Fibroblast of lung (primary cell): ENCODE measurements at regions not wholly inside any gene's neighbourhood (a gene's known extent, or its start where the extent isn't known, plus 50 kb on each side); places are given as distances from the start of the nearest gene placed in this dataset.

Experiments used
- DNase-seq, 2 donors: peaks; one replicate each; pipeline versions ENCODE4 v3.0.0 to v3.0.0-alpha.2; 2010; ENCODE audit warnings: low read depth in 2 of 2
- H2AFZ ChIP-seq: 2 replicates; pipeline ENCODE4 v1.5.1; 2012; ENCODE audit warnings: low read length, control low read depth, inconsistent platforms
- H3K27ac ChIP-seq: 2 replicates; pipeline ENCODE4 v1.5.1; 2011; ENCODE audit warnings: low read length, control low read depth; ENCODE audit not compliant: insufficient read depth
- H3K27me3 ChIP-seq: 2 replicates; pipeline ENCODE4 v1.5.1; 2011; ENCODE audit warnings: mild to moderate bottlenecking, low read length; ENCODE audit not compliant: control insufficient read depth, insufficient read depth
- H3K36me3 ChIP-seq: 2 replicates; pipeline ENCODE4 v1.5.1; 2011; ENCODE audit warnings: low read length; ENCODE audit not compliant: control insufficient read depth, insufficient read depth
- H3K4me1 ChIP-seq: 2 replicates; pipeline ENCODE4 v1.5.1; 2011; ENCODE audit warnings: low read length; ENCODE audit not compliant: control insufficient read depth, insufficient read depth; ENCODE audit errors: extremely low read depth
- H3K4me2 ChIP-seq: 2 replicates; pipeline ENCODE4 v1.5.1; 2011; ENCODE audit warnings: low read length, control low read depth; ENCODE audit not compliant: insufficient read depth; ENCODE audit errors: extremely low read depth
- H3K4me3 ChIP-seq, 4 experiments: fragments of 200-600 bp in 1 of 4; sonication (generic) in 1 of 4; replicated peaks in 1 of 4; 2 replicates each; pipeline ENCODE4 v1.5.1; 2011 to 2016; ENCODE audit warnings: low read length in 4 of 4, low read depth in 3 of 4, mild to moderate bottlenecking in 3 of 4, control low read depth in 2 of 4, inconsistent platforms in 1 of 4, mixed read lengths in 1 of 4; ENCODE audit not compliant: insufficient read depth in 1 of 4; ENCODE audit errors: control extremely low read depth in 1 of 4
- H3K79me2 ChIP-seq: 2 replicates; pipeline ENCODE4 v1.5.1; 2012; ENCODE audit warnings: mild to moderate bottlenecking, low read length, inconsistent platforms; ENCODE audit not compliant: control insufficient read depth, insufficient read depth
- H3K9ac ChIP-seq: 2 replicates; pipeline ENCODE4 v1.5.1; 2011; ENCODE audit warnings: mild to moderate bottlenecking, low read length, control low read depth; ENCODE audit not compliant: insufficient read depth
- H3K9me3 ChIP-seq: 2 replicates; pipeline ENCODE4 v1.5.1; 2012; ENCODE audit warnings: low read depth, low read length; ENCODE audit not compliant: control insufficient read depth, insufficient read depth
- H4K20me1 ChIP-seq: 2 replicates; pipeline ENCODE4 v1.5.1; 2011; ENCODE audit warnings: low read length; ENCODE audit not compliant: control insufficient read depth, insufficient read depth; ENCODE audit errors: extremely low read depth
- EZH2 ChIP-seq: IDR thresholded peaks from 2 replicates; pipeline ENCODE4 v1.5.1; 2012; ENCODE audit warnings: low read length, control low read depth, mild to moderate bottlenecking; ENCODE audit errors: missing control alignments
- TF ChIP-seq, protein P1 (sequence below), 2 donors: IDR thresholded peaks in 1 of 2; conservative IDR thresholded peaks in 1 of 2; 1 replicate in 1 of 2; 2 replicates in 1 of 2; pipeline ENCODE4 v1.5.1; 2011 to 2012; ENCODE audit warnings: low read length in 2 of 2, control low read depth in 1 of 2, inconsistent platforms in 1 of 2, low read depth in 1 of 2, mild to moderate bottlenecking in 1 of 2

DNA sequence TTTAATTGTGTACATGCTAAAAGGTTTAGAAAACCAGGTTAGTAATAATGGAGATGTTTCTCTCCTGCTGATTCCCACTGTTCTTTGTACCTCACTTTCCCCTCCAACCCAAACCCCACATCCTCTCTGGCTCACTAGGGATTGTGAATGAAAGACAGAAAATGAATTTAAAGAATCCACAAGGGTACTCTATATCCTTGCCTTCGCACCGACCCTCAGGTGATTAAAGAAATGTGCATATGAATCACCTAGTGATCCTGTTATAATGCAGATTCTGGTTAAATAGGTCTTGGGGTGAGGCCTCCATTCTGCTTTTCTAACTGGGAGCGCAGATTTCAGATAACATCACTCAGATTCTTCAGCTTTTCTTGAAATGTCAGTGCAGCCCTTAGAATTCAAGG is 84.3 kb upstream of the OTX2 start:
- Histone ChIP-seq H3K4me2 (no peak overlapping the region), H3K9ac (no peak overlapping the region), H3K4me1 (no peaks in the 10 kb centered on the region), H3K36me3 (no peaks in the 10 kb centered on the region), H3K79me2 (no peaks in the 10 kb centered on the region), H4K20me1 (no peaks in the 10 kb centered on the region), H3K27ac (no peak overlapping the region), H3K27me3 (no peaks in the 10 kb centered on the region), H3K9me3 (no peaks in the 10 kb centered on the region), H2AFZ (no peak overlapping the region), H3K4me3 (no peak overlapping the region)
- DNase-seq = no peak
- no peak for TF ChIP-seq EZH2
- TF ChIP-seq, protein P1, sequence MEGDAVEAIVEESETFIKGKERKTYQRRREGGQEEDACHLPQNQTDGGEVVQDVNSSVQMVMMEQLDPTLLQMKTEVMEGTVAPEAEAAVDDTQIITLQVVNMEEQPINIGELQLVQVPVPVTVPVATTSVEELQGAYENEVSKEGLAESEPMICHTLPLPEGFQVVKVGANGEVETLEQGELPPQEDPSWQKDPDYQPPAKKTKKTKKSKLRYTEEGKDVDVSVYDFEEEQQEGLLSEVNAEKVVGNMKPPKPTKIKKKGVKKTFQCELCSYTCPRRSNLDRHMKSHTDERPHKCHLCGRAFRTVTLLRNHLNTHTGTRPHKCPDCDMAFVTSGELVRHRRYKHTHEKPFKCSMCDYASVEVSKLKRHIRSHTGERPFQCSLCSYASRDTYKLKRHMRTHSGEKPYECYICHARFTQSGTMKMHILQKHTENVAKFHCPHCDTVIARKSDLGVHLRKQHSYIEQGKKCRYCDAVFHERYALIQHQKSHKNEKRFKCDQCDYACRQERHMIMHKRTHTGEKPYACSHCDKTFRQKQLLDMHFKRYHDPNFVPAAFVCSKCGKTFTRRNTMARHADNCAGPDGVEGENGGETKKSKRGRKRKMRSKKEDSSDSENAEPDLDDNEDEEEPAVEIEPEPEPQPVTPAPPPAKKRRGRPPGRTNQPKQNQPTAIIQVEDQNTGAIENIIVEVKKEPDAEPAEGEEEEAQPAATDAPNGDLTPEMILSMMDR (conservative IDR thresholded peaks at IDR 0.05 in 1 of 2, IDR thresholded peaks at IDR 0.05 in 1 of 2; ENCODE audit: low read depth in 1 of 2, low read length in 2 of 2) = no peak

DNA sequence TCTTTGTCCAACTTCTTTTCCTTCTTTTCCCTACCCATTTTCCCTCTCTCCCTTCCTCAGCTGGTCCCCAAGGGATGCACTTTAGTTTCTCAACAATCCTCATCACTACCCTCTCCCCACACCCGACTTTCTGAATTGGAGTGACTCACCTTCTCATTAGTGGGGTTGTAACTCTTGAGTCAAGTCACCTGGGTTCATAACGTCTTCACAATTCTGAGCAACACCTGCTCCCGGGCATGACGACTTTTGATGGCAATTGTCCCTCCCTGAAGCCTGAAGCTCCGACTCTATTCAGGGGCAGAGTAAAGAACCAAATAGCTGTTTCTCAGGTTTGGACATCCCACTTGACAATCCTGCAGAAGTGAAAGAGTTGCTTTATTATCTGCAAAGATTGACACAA is 82.7 kb upstream of the OTX2 start:
- no peak for DNase-seq
- H3K4me1 ChIP-seq = no peaks in the 10 kb centered on the region
- no peak for TF ChIP-seq EZH2
- TF ChIP-seq, protein P1 (conservative IDR thresholded peaks at IDR 0.05 in 1 of 2, IDR thresholded peaks at IDR 0.05 in 1 of 2; ENCODE audit: low read depth in 1 of 2, low read length in 2 of 2) = no peak

DNA sequence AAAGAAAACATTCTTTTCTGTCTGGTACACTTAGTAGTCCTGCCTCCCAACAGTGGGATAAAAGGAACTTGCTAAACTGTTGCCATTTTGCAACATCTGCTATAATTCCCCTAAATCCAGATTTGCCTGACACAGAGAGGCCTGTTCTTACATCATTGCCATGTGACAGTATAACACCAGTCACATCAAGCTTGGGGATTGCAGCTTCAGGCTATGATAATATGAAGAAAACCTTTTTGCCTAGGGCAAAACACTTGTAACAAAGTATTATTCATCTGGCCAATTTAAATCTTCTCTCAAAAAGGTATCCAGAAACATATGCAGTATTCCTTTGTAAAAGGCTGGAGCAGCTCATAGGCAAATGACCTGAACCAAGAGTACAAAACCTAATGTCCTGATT is 80.9 kb upstream of the OTX2 start:
- Histone ChIP-seq H3K79me2 (no peaks in the 10 kb centered on the region), H3K27ac (no peak overlapping the region), H2AFZ (no peak overlapping the region), H3K4me3 (no peak overlapping the region), H3K4me1 (no peaks in the 10 kb centered on the region), H3K27me3 (no peaks in the 10 kb centered on the region), H3K9ac (no peak overlapping the region), H4K20me1 (no peaks in the 10 kb centered on the region), H3K9me3 (no peaks in the 10 kb centered on the region), H3K4me2 (no peak overlapping the region), H3K36me3 (no peaks in the 10 kb centered on the region)
- TF ChIP-seq EZH2 = no peak
- TF ChIP-seq, protein P1 (conservative IDR thresholded peaks at IDR 0.05 in 1 of 2, IDR thresholded peaks at IDR 0.05 in 1 of 2; ENCODE audit: low read depth in 1 of 2, low read length in 2 of 2) = no peak
- DNase-seq = no peak

More for the DNA sequence above, 82.7 kb upstream of the OTX2 start:
- H3K9ac ChIP-seq = no peak overlapping the region
- no peak overlapping the region for H2AFZ ChIP-seq
- no peaks in the 10 kb centered on the region for H3K9me3 ChIP-seq
- no peaks in the 10 kb centered on the region for H4K20me1 ChIP-seq
- no peaks in the 10 kb centered on the region for H3K79me2 ChIP-seq
- H3K27me3 ChIP-seq = no peaks in the 10 kb centered on the region
- H3K36me3 ChIP-seq = no peaks in the 10 kb centered on the region
- H3K27ac ChIP-seq = no peak overlapping the region
- H3K4me2 ChIP-seq = no peak overlapping the region
- no peak overlapping the region for H3K4me3 ChIP-seq
